ENCODE measurements at regions not wholly inside any gene's neighbourhood (a gene's known extent, or its start where the extent isn't known, plus 50 kb on each side); places are given as distances from the start of the nearest gene placed in this dataset.

DNA sequence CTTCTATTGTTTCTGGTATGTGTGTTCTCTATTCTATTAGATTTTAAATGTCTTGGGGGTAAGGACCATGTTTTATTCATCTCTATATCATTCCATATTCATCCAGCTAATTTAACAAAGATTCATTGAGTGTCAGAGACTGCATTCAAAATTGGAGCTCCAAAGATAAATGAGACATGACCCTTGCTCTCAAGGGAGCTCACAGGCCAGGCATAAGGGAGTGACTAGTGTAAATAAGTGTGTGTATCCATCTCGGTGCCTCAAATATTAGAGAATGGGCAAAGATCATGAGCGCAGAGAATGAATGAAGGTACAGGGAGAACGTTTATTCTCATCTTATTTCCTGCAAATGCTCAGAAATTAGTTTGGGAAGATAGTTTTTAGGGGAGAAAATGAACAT, 150.1 kb upstream of the CASK start:
- H3K4me1 ChIP-seq (ENCODE audit: insufficient read depth, low read length, severe bottlenecking) = no peaks in the 10 kb centered on the region
- H3K36me3 ChIP-seq (ENCODE audit: insufficient read depth, low read length) = no peaks in the 10 kb centered on the region
- no peaks in the 10 kb centered on the region for H3F3A ChIP-seq (ENCODE audit: insufficient read depth, low read length)
- no peaks in the 10 kb centered on the region for H4K20me1 ChIP-seq (ENCODE audit: insufficient read depth, low read length)
- H3K4me2 ChIP-seq (ENCODE audit: low read length) = no peak overlapping the region
- TF ChIP-seq, protein P1, sequence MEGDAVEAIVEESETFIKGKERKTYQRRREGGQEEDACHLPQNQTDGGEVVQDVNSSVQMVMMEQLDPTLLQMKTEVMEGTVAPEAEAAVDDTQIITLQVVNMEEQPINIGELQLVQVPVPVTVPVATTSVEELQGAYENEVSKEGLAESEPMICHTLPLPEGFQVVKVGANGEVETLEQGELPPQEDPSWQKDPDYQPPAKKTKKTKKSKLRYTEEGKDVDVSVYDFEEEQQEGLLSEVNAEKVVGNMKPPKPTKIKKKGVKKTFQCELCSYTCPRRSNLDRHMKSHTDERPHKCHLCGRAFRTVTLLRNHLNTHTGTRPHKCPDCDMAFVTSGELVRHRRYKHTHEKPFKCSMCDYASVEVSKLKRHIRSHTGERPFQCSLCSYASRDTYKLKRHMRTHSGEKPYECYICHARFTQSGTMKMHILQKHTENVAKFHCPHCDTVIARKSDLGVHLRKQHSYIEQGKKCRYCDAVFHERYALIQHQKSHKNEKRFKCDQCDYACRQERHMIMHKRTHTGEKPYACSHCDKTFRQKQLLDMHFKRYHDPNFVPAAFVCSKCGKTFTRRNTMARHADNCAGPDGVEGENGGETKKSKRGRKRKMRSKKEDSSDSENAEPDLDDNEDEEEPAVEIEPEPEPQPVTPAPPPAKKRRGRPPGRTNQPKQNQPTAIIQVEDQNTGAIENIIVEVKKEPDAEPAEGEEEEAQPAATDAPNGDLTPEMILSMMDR (IDR thresholded peaks at IDR 0.05; ENCODE audit: low read length) = no peak
- no peak for TF ChIP-seq EZH2 (IDR thresholded peaks at IDR 0.05; ENCODE audit: borderline replicate concordance, low read length)
- H3K79me2 ChIP-seq (ENCODE audit: insufficient read depth, low read length) = no peaks in the 10 kb centered on the region
- no peak overlapping the region for H3K4me3 ChIP-seq (ENCODE audit: low read depth, low read length, poor library complexity, severe bottlenecking)
- H3K9me2 ChIP-seq (ENCODE audit: low read depth, low read length) = no peaks in the 10 kb centered on the region
- H2AFZ ChIP-seq (ENCODE audit: low read length) = no peak overlapping the region
- H3K27ac ChIP-seq (ENCODE audit: low read depth, low read length, poor library complexity, severe bottlenecking) = no peak overlapping the region
- no peak overlapping the region for H3K9ac ChIP-seq (ENCODE audit: low read length)
- no peaks in the 10 kb centered on the region for H3K9me3 ChIP-seq (ENCODE audit: low read length)
- H3K27me3 ChIP-seq (ENCODE audit: insufficient read depth, low read length) = no peaks in the 10 kb centered on the region

GRCh38 chrX:42070866-42071265, 147.5 kb upstream of the CASK start:
- H3K4me2 ChIP-seq (ENCODE audit: low read length) = no peak overlapping the region
- H2AFZ ChIP-seq (ENCODE audit: low read length) = no peak overlapping the region
- no peaks in the 10 kb centered on the region for H3K4me1 ChIP-seq (ENCODE audit: insufficient read depth, low read length, severe bottlenecking)
- H3K4me3 ChIP-seq (ENCODE audit: low read depth, low read length, poor library complexity, severe bottlenecking) = no peak overlapping the region
- H3F3A ChIP-seq (ENCODE audit: insufficient read depth, low read length) = no peaks in the 10 kb centered on the region
- no peak overlapping the region for H3K27ac ChIP-seq (ENCODE audit: low read depth, low read length, poor library complexity, severe bottlenecking)
- H3K9me2 ChIP-seq (ENCODE audit: low read depth, low read length) = no peaks in the 10 kb centered on the region
- no peaks in the 10 kb centered on the region for H4K20me1 ChIP-seq (ENCODE audit: insufficient read depth, low read length)
- no peaks in the 10 kb centered on the region for H3K9me3 ChIP-seq (ENCODE audit: low read length)
- no peak overlapping the region for H3K9ac ChIP-seq (ENCODE audit: low read length)
- no peaks in the 10 kb centered on the region for H3K36me3 ChIP-seq (ENCODE audit: insufficient read depth, low read length)
- H3K27me3 ChIP-seq (ENCODE audit: insufficient read depth, low read length) = no peaks in the 10 kb centered on the region
- TF ChIP-seq, protein P1 (IDR thresholded peaks at IDR 0.05; ENCODE audit: low read length) = no peak
- TF ChIP-seq EZH2 (IDR thresholded peaks at IDR 0.05; ENCODE audit: borderline replicate concordance, low read length) = no peak
- H3K79me2 ChIP-seq (ENCODE audit: insufficient read depth, low read length) = no peaks in the 10 kb centered on the region

GRCh38 chrX:42054256-42054655, 130.9 kb upstream of the CASK start:
- no peak overlapping the region for H3K4me3 ChIP-seq (ENCODE audit: low read depth, low read length, poor library complexity, severe bottlenecking)
- H3K27ac ChIP-seq (ENCODE audit: low read depth, low read length, poor library complexity, severe bottlenecking) = no peak overlapping the region
- H4K20me1 ChIP-seq (ENCODE audit: insufficient read depth, low read length) = no peaks in the 10 kb centered on the region
- no peaks in the 10 kb centered on the region for H3K27me3 ChIP-seq (ENCODE audit: insufficient read depth, low read length)
- no peaks in the 10 kb centered on the region for H3K9me2 ChIP-seq (ENCODE audit: low read depth, low read length)
- H3F3A ChIP-seq (ENCODE audit: insufficient read depth, low read length) = no peaks in the 10 kb centered on the region
- no peaks in the 10 kb centered on the region for H3K4me1 ChIP-seq (ENCODE audit: insufficient read depth, low read length, severe bottlenecking)
- no peaks in the 10 kb centered on the region for H3K36me3 ChIP-seq (ENCODE audit: insufficient read depth, low read length)
- H3K9ac ChIP-seq (ENCODE audit: low read length) = no peak overlapping the region
- H3K79me2 ChIP-seq (ENCODE audit: insufficient read depth, low read length) = no peaks in the 10 kb centered on the region
- no peak overlapping the region for H3K4me2 ChIP-seq (ENCODE audit: low read length)
- no peak for TF ChIP-seq EZH2 (IDR thresholded peaks at IDR 0.05; ENCODE audit: borderline replicate concordance, low read length)
- TF ChIP-seq, protein P1 (IDR thresholded peaks at IDR 0.05; ENCODE audit: low read length) = no peak
- H2AFZ ChIP-seq (ENCODE audit: low read length) = no peak overlapping the region
- no peaks in the 10 kb centered on the region for H3K9me3 ChIP-seq (ENCODE audit: low read length)

Data from OCI-LY1 (cell line).